GM12878 (cell line): ENCODE measurements at regions not wholly inside any gene's neighbourhood (a gene's known extent, or its start where the extent isn't known, plus 50 kb on each side); places are given as distances from the start of the nearest gene placed in this dataset.

Source experiments
- ATAC-seq: fragments of 200-7000 bp; cut with Tn5 transposase; 3 replicates; pipeline ENCODE4 v1.9.1; 2020; ENCODE audit warnings: mild to moderate bottlenecking, moderate library complexity
- BruUV-seq: library from RNA; stranded (reverse); fragments of 400-500 nt; replicated peaks from 2 replicates; lab custom pipeline; 2021; lab: Mats Ljungman, UMichigan
- CTCF ChIA-PET: fragments of 300-600 bp; sonication (Branson Sonifier 250); formaldehyde crosslinking; extraction: SDS; loops from one replicate; lab custom pipeline; 2021; ENCODE audit warnings: inconsistent platforms; lab: Yijun Ruan, JAX
- POLR2A ChIA-PET: fragments of 350-600 bp; formaldehyde crosslinking; extraction: SDS; loops from one replicate; lab custom pipeline; 2021; ENCODE audit warnings: inconsistent platforms; lab: Charles Lee
- RAD21 ChIA-PET: fragments of 300-600 bp; sonication (Branson Sonifier 250); formaldehyde crosslinking; loops from one replicate; lab custom pipeline; 2023; ENCODE audit warnings: antibody characterized with exemption; ENCODE audit not compliant: unreplicated experiment; lab: Charles Lee
- SMC1A ChIA-PET: fragments of 300-600 bp; sonication (Branson Sonifier 250); formaldehyde crosslinking; loops from one replicate; lab custom pipeline; 2023; ENCODE audit not compliant: unreplicated experiment, uncharacterized antibody; lab: Charles Lee
- DNase-seq: peaks from one replicate; pipeline ENCODE4 v3.0.0-alpha.2; 2011; ENCODE audit warnings: low read depth, low spot score
- FAIRE-seq: peaks from 3 replicates; lab custom pipeline; 2011; peaks lifted over from hg19 to GRCh38; lab: Jason Lieb, UNC
- H2AFZ ChIP-seq: 2 replicates; pipeline ENCODE4 v1.6.0; 2011; ENCODE audit warnings: low read depth, low read length, control low read depth; ENCODE audit not compliant: control insufficient read depth
- H3K27ac ChIP-seq: 2 replicates; pipeline ENCODE4 v1.5.1; 2011; ENCODE audit warnings: control low read depth; ENCODE audit not compliant: control insufficient read depth, insufficient read depth
- H3K27me3 ChIP-seq, 2 experiments: replicated peaks in 1 of 2; 2 replicates each; pipeline versions ENCODE4 v1.6.0 to v1.6.1; 2011; ENCODE audit warnings: low read length in 1 of 2; ENCODE audit not compliant: control insufficient read depth in 2 of 2, insufficient read depth in 2 of 2
- H3K36me3 ChIP-seq, 2 experiments: 2 replicates each; pipeline ENCODE4 v1.5.1; 2011; ENCODE audit warnings: low read length in 1 of 2; ENCODE audit not compliant: control insufficient read depth in 2 of 2, insufficient read depth in 2 of 2
- H3K4me1 ChIP-seq: 2 replicates; pipeline ENCODE4 v1.6.1; 2011; ENCODE audit warnings: mild to moderate bottlenecking, low read length, moderate library complexity, mixed read lengths; ENCODE audit not compliant: control insufficient read depth, insufficient read depth
- H3K4me2 ChIP-seq: 2 replicates; pipeline ENCODE4 v1.6.0; 2011; ENCODE audit warnings: control low read depth; ENCODE audit not compliant: control insufficient read depth, insufficient read depth
- H3K4me3 ChIP-seq: fragments of 200-600 bp; sonication (generic); 2 replicates; pipeline ENCODE4 v1.5.1; 2016
- H3K79me2 ChIP-seq: 2 replicates; pipeline ENCODE4 v1.6.0; 2011; ENCODE audit warnings: low read length; ENCODE audit not compliant: control insufficient read depth, insufficient read depth
- H3K9ac ChIP-seq: 2 replicates; pipeline ENCODE4 v1.8.0; 2011; ENCODE audit warnings: low read length, control low read depth, mixed read lengths; ENCODE audit not compliant: control insufficient read depth, insufficient read depth
- H3K9me3 ChIP-seq: replicated peaks from 3 replicates; pipeline ENCODE4 v1.5.1; 2011; ENCODE audit warnings: mild to moderate bottlenecking, low read length; ENCODE audit not compliant: control insufficient read depth, insufficient read depth
- H4K20me1 ChIP-seq: 2 replicates; pipeline ENCODE4 v1.6.0; 2011; ENCODE audit not compliant: control insufficient read depth, insufficient read depth
- CBX5 ChIP-seq: sonication (generic); IDR thresholded peaks from 2 replicates; pipeline ENCODE4 v1.6.1; 2016; ENCODE audit warnings: low read depth, moderate library complexity, mild to moderate bottlenecking, inconsistent platforms
- EP300 ChIP-seq, 2 experiments: fragments of 150-350 bp in 1 of 2; IDR thresholded peaks; 2 replicates each; pipeline ENCODE4 v1.6.1; 2011 to 2012; ENCODE audit warnings: low read depth in 2 of 2, low read length in 2 of 2, borderline replicate concordance in 1 of 2, improper control_type of control experiment in 1 of 2, inconsistent platforms in 1 of 2; ENCODE audit not compliant: control insufficient read depth in 1 of 2
- ESRRA ChIP-seq: IDR thresholded peaks from 2 replicates; pipeline ENCODE4 v1.6.1; 2012; ENCODE audit warnings: mild to moderate bottlenecking, low read length, improper control_type of control experiment
- HDAC6 ChIP-seq: fragments of 200-600 bp; sonication (generic); IDR thresholded peaks from one replicate; pipeline ENCODE4 v1.8.0; 2017; ENCODE audit warnings: antibody characterized with exemption; ENCODE audit not compliant: unreplicated experiment
- HDGF ChIP-seq: fragments of 450-650 bp; IDR thresholded peaks from 2 replicates; pipeline ENCODE4 v1.6.1; 2016; ENCODE audit warnings: antibody characterized with exemption
- MYC ChIP-seq: IDR thresholded peaks from 2 replicates; pipeline ENCODE4 v1.6.1; 2011; ENCODE audit warnings: mild to moderate bottlenecking, low read length, moderate library complexity, inconsistent platforms; ENCODE audit not compliant: insufficient read depth, insufficient replicate concordance, insufficient read length, severe bottlenecking
- SREBF2 ChIP-seq: IDR thresholded peaks from 2 replicates; pipeline ENCODE4 v1.6.1; 2012; ENCODE audit warnings: mild to moderate bottlenecking, low read length
- SRF ChIP-seq, 2 experiments: IDR thresholded peaks; 2 replicates each; pipeline ENCODE4 v1.6.1; 2011; ENCODE audit warnings: low read depth in 2 of 2, low read length in 2 of 2, mild to moderate bottlenecking in 1 of 2, moderate library complexity in 1 of 2
- TARDBP ChIP-seq: IDR thresholded peaks from 2 replicates; pipeline ENCODE4 v1.6.1; 2016; ENCODE audit warnings: borderline replicate concordance
- ZNF207 ChIP-seq: fragments of 450-650 bp; IDR thresholded peaks from 2 replicates; pipeline ENCODE4 v1.6.1; 2014; ENCODE audit warnings: antibody characterized with exemption, mild to moderate bottlenecking, borderline replicate concordance
- WGBS: methylation state at CpG from one replicate; pipeline ENCODE4 v1.1.6; 2016; ENCODE audit warnings: low lambda C conversion rate; ENCODE audit not compliant: insufficient replicate concordance, insufficient coverage; ENCODE audit errors: missing lambda C conversion rate; 5-methylcytosine and 5-hydroxymethylcytosine counted together
- in situ Hi-C: fragments of 300-500 bp; cut with MboI; formaldehyde crosslinking; loops from 9 replicates; pipeline ENCODE4 v1.14.3; 2018; ENCODE audit warnings: mixed read lengths
- intact Hi-C: fragments of 100-400 bp; cut with micrococcal nuclease; formaldehyde crosslinking; loops from one replicate; pipeline ENCODE4 v1.14.2; 2022; ENCODE audit not compliant: unreplicated experiment
- TF ChIP-seq, protein P1 (sequence below): fragments of 150-350 bp; IDR thresholded peaks from 2 replicates; pipeline ENCODE4 v1.6.1; 2016; ENCODE audit warnings: low read depth, low read length
- TF ChIP-seq, protein P2 (sequence below): fragments of 450-650 bp; IDR thresholded peaks from 2 replicates; pipeline ENCODE4 v1.6.1; 2017; ENCODE audit warnings: low read depth, mild to moderate bottlenecking, moderate library complexity
- TF ChIP-seq, protein P3 (sequence below): fragments of 450-650 bp; IDR thresholded peaks from 2 replicates; pipeline ENCODE4 v1.6.1; 2017; ENCODE audit warnings: mild to moderate bottlenecking, moderate library complexity

DNA sequence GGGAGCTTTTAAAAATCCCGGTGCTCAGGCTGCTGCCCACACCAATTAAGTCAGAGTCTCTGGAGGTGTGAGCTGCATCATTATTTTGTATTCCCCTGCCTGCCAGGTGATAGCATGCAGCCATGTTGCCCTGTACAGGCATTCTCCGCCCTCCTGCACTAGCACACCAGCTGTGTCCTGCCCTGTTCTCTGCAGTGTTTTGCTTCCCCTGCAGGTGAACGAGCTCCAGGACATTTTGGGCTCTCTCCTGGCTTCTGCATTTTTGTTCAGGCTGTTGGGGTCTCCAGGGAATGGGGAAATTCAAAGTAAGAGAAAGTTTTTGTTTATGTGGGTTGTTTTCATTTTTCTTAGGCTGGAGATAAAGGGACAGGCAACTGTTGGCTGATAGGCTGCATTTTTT, 271.0 kb upstream of the COBL start:
- BruUV-seq, result no TSS peak
- in situ Hi-C loops, result no loop called here
- FAIRE-seq, result no peak
- H3K9ac ChIP-seq, result no peak overlapping the region
- 29% methylated on average over 3 of the region's 3 CpGs for WGBS
- intact Hi-C loops, result no loop called here
- CTCF ChIA-PET, result no interaction called here
- POLR2A ChIA-PET, result no interaction called here
- no peaks in the 10 kb centered on the region for H3K27me3 ChIP-seq
- no peak overlapping the region for H3K27ac ChIP-seq
- H3K36me3 ChIP-seq, result no peaks in the 10 kb centered on the region
- DNase-seq, result no peak
- no peaks in the 10 kb centered on the region for H3K79me2 ChIP-seq
- H3K9me3 ChIP-seq, result no peaks in the 10 kb centered on the region
- H3K4me1 ChIP-seq, result no peaks in the 10 kb centered on the region
- no peak overlapping the region for H2AFZ ChIP-seq
- SMC1A ChIA-PET, result no interaction called here
- no peak for ATAC-seq
- no peak overlapping the region for H3K4me3 ChIP-seq
- no peak overlapping the region for H3K4me2 ChIP-seq
- no peaks in the 10 kb centered on the region for H4K20me1 ChIP-seq
- RAD21 ChIA-PET, result no interaction called here
- TF ChIP-seq CBX5, result no peak
- TF ChIP-seq HDGF, result no peak
- TF ChIP-seq, protein P1, sequence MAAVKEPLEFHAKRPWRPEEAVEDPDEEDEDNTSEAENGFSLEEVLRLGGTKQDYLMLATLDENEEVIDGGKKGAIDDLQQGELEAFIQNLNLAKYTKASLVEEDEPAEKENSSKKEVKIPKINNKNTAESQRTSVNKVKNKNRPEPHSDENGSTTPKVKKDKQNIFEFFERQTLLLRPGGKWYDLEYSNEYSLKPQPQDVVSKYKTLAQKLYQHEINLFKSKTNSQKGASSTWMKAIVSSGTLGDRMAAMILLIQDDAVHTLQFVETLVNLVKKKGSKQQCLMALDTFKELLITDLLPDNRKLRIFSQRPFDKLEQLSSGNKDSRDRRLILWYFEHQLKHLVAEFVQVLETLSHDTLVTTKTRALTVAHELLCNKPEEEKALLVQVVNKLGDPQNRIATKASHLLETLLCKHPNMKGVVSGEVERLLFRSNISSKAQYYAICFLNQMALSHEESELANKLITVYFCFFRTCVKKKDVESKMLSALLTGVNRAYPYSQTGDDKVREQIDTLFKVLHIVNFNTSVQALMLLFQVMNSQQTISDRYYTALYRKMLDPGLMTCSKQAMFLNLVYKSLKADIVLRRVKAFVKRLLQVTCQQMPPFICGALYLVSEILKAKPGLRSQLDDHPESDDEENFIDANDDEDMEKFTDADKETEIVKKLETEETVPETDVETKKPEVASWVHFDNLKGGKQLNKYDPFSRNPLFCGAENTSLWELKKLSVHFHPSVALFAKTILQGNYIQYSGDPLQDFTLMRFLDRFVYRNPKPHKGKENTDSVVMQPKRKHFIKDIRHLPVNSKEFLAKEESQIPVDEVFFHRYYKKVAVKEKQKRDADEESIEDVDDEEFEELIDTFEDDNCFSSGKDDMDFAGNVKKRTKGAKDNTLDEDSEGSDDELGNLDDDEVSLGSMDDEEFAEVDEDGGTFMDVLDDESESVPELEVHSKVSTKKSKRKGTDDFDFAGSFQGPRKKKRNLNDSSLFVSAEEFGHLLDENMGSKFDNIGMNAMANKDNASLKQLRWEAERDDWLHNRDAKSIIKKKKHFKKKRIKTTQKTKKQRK, result no peak
- no peak for TF ChIP-seq SREBF2
- TF ChIP-seq HDAC6, result no peak
- TF ChIP-seq TARDBP, result no peak
- TF ChIP-seq SRF (IDR thresholded peaks at IDR 0.05; ENCODE audit: low read depth in 2 of 2, low read length in 2 of 2), result no peak
- TF ChIP-seq EP300 (IDR thresholded peaks at IDR 0.05; ENCODE audit: borderline replicate concordance in 1 of 2, control insufficient read depth in 1 of 2, low read depth in 2 of 2, low read length in 2 of 2), result no peak
- no peak for TF ChIP-seq ESRRA
- TF ChIP-seq, protein P2, sequence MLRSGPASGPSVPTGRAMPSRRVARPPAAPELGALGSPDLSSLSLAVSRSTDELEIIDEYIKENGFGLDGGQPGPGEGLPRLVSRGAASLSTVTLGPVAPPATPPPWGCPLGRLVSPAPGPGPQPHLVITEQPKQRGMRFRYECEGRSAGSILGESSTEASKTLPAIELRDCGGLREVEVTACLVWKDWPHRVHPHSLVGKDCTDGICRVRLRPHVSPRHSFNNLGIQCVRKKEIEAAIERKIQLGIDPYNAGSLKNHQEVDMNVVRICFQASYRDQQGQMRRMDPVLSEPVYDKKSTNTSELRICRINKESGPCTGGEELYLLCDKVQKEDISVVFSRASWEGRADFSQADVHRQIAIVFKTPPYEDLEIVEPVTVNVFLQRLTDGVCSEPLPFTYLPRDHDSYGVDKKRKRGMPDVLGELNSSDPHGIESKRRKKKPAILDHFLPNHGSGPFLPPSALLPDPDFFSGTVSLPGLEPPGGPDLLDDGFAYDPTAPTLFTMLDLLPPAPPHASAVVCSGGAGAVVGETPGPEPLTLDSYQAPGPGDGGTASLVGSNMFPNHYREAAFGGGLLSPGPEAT, result no peak
- TF ChIP-seq, protein P3, sequence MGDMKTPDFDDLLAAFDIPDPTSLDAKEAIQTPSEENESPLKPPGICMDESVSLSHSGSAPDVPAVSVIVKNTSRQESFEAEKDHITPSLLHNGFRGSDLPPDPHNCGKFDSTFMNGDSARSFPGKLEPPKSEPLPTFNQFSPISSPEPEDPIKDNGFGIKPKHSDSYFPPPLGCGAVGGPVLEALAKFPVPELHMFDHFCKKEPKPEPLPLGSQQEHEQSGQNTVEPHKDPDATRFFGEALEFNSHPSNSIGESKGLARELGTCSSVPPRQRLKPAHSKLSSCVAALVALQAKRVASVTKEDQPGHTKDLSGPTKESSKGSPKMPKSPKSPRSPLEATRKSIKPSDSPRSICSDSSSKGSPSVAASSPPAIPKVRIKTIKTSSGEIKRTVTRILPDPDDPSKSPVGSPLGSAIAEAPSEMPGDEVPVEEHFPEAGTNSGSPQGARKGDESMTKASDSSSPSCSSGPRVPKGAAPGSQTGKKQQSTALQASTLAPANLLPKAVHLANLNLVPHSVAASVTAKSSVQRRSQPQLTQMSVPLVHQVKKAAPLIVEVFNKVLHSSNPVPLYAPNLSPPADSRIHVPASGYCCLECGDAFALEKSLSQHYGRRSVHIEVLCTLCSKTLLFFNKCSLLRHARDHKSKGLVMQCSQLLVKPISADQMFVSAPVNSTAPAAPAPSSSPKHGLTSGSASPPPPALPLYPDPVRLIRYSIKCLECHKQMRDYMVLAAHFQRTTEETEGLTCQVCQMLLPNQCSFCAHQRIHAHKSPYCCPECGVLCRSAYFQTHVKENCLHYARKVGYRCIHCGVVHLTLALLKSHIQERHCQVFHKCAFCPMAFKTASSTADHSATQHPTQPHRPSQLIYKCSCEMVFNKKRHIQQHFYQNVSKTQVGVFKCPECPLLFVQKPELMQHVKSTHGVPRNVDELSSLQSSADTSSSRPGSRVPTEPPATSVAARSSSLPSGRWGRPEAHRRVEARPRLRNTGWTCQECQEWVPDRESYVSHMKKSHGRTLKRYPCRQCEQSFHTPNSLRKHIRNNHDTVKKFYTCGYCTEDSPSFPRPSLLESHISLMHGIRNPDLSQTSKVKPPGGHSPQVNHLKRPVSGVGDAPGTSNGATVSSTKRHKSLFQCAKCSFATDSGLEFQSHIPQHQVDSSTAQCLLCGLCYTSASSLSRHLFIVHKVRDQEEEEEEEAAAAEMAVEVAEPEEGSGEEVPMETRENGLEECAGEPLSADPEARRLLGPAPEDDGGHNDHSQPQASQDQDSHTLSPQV, result no peak
- no peak for TF ChIP-seq ZNF207
- TF ChIP-seq MYC, result no peak
